HL-60 (cell line): ENCODE measurements at regions not wholly inside any gene's neighbourhood (a gene's known extent, or its start where the extent isn't known, plus 50 kb on each side); places are given as distances from the start of the nearest gene placed in this dataset.

Experiments used
- GABPA ChIP-seq: IDR thresholded peaks from 2 replicates; pipeline ENCODE4 v1.6.1; 2012; ENCODE audit warnings: low read depth
- POLR2AphosphoS5 ChIP-seq: IDR thresholded peaks from 2 replicates; pipeline ENCODE4 v1.6.1; 2012; ENCODE audit warnings: low read depth
- TF ChIP-seq, protein P1 (sequence below): IDR thresholded peaks from one replicate; pipeline ENCODE4 v1.5.1; 2011; ENCODE audit warnings: low read length, control low read depth, inconsistent platforms; ENCODE audit not compliant: insufficient read depth
- TF ChIP-seq, protein P2 (sequence below): IDR thresholded peaks from 2 replicates; pipeline ENCODE4 v1.6.1; 2012; ENCODE audit warnings: low read depth; ENCODE audit not compliant: insufficient replicate concordance

GRCh38 chr11:116233561-116233960, 539.2 kb downstream of the BUD13 start:
- TF ChIP-seq GABPA: no peak
- TF ChIP-seq, protein P1, sequence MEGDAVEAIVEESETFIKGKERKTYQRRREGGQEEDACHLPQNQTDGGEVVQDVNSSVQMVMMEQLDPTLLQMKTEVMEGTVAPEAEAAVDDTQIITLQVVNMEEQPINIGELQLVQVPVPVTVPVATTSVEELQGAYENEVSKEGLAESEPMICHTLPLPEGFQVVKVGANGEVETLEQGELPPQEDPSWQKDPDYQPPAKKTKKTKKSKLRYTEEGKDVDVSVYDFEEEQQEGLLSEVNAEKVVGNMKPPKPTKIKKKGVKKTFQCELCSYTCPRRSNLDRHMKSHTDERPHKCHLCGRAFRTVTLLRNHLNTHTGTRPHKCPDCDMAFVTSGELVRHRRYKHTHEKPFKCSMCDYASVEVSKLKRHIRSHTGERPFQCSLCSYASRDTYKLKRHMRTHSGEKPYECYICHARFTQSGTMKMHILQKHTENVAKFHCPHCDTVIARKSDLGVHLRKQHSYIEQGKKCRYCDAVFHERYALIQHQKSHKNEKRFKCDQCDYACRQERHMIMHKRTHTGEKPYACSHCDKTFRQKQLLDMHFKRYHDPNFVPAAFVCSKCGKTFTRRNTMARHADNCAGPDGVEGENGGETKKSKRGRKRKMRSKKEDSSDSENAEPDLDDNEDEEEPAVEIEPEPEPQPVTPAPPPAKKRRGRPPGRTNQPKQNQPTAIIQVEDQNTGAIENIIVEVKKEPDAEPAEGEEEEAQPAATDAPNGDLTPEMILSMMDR: no peak
- TF ChIP-seq POLR2AphosphoS5: no peak
- TF ChIP-seq, protein P2, sequence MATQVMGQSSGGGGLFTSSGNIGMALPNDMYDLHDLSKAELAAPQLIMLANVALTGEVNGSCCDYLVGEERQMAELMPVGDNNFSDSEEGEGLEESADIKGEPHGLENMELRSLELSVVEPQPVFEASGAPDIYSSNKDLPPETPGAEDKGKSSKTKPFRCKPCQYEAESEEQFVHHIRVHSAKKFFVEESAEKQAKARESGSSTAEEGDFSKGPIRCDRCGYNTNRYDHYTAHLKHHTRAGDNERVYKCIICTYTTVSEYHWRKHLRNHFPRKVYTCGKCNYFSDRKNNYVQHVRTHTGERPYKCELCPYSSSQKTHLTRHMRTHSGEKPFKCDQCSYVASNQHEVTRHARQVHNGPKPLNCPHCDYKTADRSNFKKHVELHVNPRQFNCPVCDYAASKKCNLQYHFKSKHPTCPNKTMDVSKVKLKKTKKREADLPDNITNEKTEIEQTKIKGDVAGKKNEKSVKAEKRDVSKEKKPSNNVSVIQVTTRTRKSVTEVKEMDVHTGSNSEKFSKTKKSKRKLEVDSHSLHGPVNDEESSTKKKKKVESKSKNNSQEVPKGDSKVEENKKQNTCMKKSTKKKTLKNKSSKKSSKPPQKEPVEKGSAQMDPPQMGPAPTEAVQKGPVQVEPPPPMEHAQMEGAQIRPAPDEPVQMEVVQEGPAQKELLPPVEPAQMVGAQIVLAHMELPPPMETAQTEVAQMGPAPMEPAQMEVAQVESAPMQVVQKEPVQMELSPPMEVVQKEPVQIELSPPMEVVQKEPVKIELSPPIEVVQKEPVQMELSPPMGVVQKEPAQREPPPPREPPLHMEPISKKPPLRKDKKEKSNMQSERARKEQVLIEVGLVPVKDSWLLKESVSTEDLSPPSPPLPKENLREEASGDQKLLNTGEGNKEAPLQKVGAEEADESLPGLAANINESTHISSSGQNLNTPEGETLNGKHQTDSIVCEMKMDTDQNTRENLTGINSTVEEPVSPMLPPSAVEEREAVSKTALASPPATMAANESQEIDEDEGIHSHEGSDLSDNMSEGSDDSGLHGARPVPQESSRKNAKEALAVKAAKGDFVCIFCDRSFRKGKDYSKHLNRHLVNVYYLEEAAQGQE: no peak
